ENCODE measurements at regions not wholly inside any gene's neighbourhood (a gene's known extent, or its start where the extent isn't known, plus 50 kb on each side); places are given as distances from the start of the nearest gene placed in this dataset.
"Not testable (repeated sequence)": the region's sequence is repeated elsewhere in the genome, so short reads cannot be mapped to it uniquely, and the experiment has no call there.

DNA sequence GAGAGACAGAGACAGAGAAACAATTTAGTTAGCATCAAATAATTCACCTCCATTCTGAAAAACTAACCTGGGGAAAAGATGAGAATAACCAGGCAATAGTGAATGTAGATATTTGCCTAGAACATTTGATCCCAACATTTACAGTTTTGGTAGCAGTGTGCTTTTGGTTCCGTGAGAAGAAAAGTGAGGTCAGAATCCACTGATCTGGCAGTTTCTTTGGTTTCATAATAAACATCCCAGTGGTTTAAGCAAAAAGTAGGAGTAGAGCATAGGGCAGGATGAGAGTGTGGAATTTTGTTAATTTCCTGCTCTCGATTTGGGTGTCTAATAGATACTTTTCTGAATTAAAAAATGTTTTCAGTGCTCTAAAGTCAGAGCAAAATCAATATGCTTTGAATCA is 887.0 kb downstream of the NR2F1-AS1 start:
- intact Hi-C loops (cut with DNase I; ENCODE audit: low total_unique reads): loop anchor here (10.0 kb wide), 1 partner anchor 1231 kb away; no protein-coding TSS in a partner anchor
- no peak overlapping the region for H3K27ac ChIP-seq
- H3K4me3 ChIP-seq: no peak overlapping the region
- no peaks in the 10 kb centered on the region for H3K27me3 ChIP-seq
- TF ChIP-seq, protein P1, sequence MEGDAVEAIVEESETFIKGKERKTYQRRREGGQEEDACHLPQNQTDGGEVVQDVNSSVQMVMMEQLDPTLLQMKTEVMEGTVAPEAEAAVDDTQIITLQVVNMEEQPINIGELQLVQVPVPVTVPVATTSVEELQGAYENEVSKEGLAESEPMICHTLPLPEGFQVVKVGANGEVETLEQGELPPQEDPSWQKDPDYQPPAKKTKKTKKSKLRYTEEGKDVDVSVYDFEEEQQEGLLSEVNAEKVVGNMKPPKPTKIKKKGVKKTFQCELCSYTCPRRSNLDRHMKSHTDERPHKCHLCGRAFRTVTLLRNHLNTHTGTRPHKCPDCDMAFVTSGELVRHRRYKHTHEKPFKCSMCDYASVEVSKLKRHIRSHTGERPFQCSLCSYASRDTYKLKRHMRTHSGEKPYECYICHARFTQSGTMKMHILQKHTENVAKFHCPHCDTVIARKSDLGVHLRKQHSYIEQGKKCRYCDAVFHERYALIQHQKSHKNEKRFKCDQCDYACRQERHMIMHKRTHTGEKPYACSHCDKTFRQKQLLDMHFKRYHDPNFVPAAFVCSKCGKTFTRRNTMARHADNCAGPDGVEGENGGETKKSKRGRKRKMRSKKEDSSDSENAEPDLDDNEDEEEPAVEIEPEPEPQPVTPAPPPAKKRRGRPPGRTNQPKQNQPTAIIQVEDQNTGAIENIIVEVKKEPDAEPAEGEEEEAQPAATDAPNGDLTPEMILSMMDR (IDR thresholded peaks at IDR 0.05): no peak
- H3K9me3 ChIP-seq: no peaks in the 10 kb centered on the region
- DNase-seq: no peak
- H3K4me1 ChIP-seq: no peaks in the 10 kb centered on the region
- H3K36me3 ChIP-seq: no peaks in the 10 kb centered on the region

DNA sequence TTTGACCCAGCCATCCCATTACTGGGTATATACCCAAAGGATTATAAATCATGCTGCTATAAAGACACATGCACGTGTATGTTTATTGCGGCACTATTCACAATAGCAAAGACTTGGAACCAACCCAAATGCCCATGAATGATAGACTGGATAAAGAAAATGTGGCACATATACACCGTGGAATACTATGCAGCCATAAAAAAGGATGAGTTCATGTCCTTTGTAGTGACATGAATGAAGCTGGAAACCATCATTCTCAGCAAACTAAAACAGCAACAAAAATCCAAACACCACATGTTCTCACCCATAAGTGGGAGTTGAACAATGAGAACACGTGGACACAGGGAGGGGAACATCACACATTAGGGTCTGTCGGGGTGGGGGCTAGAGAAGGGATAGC is 889.1 kb downstream of the NR2F1-AS1 start:
- DNase-seq, H3K4me3 ChIP-seq, H3K27me3 ChIP-seq, H3K4me1 ChIP-seq, H3K36me3 ChIP-seq, H3K27ac ChIP-seq, H3K9me3 ChIP-seq: not testable (repeated sequence)
- intact Hi-C loops (cut with DNase I; ENCODE audit: low total_unique reads): loop anchor here (10.0 kb wide), 1 partner anchor 1233 kb away; no protein-coding TSS in a partner anchor

DNA sequence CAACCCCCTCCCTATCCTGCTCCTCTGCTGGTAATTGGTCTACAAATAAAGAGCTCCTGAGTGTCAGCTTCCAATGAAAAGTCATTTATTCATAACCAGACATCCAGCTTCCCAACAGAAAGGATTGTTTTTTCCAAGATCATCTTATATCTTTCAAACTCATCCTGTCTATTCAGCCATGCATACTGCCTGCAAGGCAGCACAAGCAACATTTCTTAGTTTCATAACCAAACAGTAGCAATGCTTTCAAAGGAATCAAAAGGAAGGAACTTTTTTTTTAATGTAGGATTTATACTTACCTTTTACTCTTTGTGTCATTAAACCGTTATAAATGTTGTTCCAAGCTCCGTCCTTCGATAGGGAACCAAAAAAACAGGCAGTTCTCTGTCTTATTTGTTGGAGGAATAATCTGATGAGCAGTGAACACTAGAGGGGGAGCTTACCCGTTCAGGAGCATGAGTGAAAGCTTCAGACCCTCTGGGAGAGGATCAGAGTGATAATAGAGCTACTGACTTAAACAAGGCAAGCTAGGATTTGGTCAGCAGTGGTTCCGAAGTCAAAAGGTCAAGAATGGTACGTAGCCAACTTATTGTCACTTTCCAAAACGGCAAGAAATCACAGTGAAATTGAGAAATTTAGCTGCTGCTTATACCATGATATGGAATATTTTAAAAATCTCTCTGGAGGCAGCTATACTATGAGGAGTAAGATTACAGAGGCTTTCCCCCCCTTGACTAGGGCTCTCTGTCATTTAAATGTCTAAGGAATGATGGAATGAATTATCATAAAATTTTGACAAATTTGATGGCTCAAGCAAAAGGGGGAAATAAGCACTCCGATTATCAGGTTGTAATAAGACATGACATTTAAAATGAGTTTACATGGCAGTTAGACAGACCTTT is 892.9 kb downstream of the NR2F1-AS1 start:
- intact Hi-C loops (cut with DNase I; ENCODE audit: low total_unique reads): no loop called here
- Histone ChIP-seq H3K27me3 (no peaks in the 10 kb centered on the region), H3K36me3 (no peaks in the 10 kb centered on the region), H3K4me3 (no peak overlapping the region), H3K9me3 (no peaks in the 10 kb centered on the region), H3K4me1 (no peaks in the 10 kb centered on the region), H3K27ac (no peak overlapping the region)
- no peak for DNase-seq
- TF ChIP-seq, protein P1 (IDR thresholded peaks at IDR 0.05): no peak

DNA sequence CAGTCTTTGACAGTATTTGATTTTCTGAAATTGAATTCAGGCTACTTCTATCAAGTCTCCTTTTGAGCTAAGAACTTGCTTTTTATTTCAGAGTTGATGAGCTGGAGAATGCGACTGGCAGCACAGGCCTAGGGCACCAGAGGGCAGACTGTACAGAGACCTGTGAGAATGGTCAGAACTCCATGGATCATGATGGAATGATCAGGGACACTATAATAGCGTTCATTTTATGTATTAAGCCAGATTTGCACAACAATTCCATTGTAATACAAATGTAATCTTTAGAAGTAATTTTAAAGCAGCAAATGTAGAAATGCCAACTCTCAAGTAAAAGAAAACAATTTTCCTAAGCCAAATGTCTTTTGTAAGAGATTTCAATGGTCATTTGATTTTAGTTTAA is 902.4 kb downstream of the NR2F1-AS1 start:
- Histone ChIP-seq H3K9me3 (no peaks in the 10 kb centered on the region), H3K27me3 (no peaks in the 10 kb centered on the region), H3K4me3 (no peak overlapping the region), H3K4me1 (no peaks in the 10 kb centered on the region), H3K36me3 (no peaks in the 10 kb centered on the region), H3K27ac (no peak overlapping the region)
- TF ChIP-seq, protein P1 (IDR thresholded peaks at IDR 0.05): no peak
- DNase-seq: no peak
- intact Hi-C loops (cut with DNase I; ENCODE audit: low total_unique reads): no loop called here

DNA sequence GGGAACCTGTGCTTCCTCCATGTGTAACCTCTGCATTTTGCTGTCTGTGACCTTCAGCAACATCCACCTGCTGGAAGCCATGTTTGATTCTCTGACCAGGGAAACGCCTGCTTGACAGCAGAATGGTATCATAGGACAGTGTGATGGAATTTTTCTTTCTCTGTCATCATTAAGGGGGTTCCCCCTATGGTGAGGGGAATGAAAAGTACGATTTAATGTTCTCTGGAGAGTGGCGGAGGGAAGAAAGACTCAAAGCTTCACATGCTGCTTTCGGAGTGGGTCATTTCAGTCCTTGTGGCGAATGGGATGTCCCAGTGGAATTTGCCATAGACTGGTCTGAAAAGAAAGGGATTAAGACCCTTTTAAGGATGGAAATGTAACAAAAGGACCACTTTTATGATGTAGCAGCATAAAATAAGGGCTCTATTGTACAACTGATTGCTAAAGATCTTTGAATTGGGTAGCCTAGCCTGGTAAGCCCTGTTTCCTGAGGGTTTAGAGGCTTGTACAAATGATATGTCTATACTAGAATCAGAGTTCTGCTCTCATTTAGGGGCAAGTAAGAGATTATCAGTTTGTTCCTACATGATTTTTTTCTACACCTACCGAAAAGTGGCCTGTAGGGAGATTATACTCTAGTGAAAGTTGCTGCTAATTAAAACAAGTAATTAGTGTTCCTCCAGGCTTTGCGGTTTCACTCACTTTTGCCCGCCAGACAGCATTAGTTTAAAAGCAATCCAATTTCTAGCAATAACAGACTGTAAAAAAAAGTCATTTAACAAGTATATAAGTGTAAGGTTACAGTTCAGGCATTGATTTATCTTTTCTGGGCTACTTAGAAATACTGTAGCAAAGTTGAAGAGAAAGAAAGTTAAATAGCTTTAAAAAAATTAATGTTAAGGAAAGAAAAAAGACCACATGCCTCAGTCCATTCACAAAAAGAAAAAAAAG is 904.5 kb downstream of the NR2F1-AS1 start:
- no peak for DNase-seq
- TF ChIP-seq, protein P1 (IDR thresholded peaks at IDR 0.05): no peak
- intact Hi-C loops (cut with DNase I; ENCODE audit: low total_unique reads): no loop called here
- Histone ChIP-seq H3K27me3 (no peaks in the 10 kb centered on the region), H3K9me3 (no peaks in the 10 kb centered on the region), H3K4me1 (no peaks in the 10 kb centered on the region), H3K27ac (no peak overlapping the region), H3K4me3 (no peak overlapping the region), H3K36me3 (no peaks in the 10 kb centered on the region)

Data from tibial artery (tissue), 4 donors.